ENCODE measurements at regions not wholly inside any gene's neighbourhood (a gene's known extent, or its start where the extent isn't known, plus 50 kb on each side); places are given as distances from the start of the nearest gene placed in this dataset.

DNA sequence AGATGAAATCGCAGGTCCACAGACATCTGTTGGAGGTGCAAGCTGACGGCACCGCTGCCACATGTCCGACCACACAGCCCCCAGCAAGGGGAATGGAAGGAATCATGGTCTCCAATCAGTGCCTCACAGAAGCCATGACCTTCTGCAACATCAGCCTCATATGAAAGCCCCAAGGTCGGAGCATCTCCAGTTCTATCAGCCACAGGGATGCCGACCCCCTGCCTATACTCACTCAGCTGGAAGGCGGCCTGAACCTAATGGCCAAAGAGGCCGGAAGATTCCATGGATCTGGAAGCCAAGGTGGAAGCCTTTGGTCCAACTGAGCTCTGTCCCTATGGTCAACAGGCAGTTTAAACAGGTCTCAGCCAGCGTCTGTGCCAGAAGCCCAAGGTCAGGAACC lies 278.8 kb downstream of the TNS1 start:
- WGBS, 5 donors, result 92 to 100% (median 95%) methylated on average over 5 to 9 of the region's 9 CpGs
- Histone ChIP-seq H3K27ac (no peak overlapping the region), H3K36me3 (peaks cover 0 to 10% (median 0%) of the 10 kb centered on the region in 4 donors), H3K4me1 (peaks cover 0 to under 1% (median 0%) of the 10 kb centered on the region in 4 donors), H3K4me3 (no peak overlapping the region), H3K27me3 (no peaks in the 10 kb centered on the region), H3K9me3 (peaks cover 0 to 4% (median 0%) of the 10 kb centered on the region in 4 donors)
- no peak for TF ChIP-seq POLR2AphosphoS5 (IDR thresholded peaks at IDR 0.05)
- no peak for TF ChIP-seq POLR2A (IDR thresholded peaks at IDR 0.05)
- no peak for TF ChIP-seq EP300 (IDR thresholded peaks at IDR 0.05)
- TF ChIP-seq, protein P1, sequence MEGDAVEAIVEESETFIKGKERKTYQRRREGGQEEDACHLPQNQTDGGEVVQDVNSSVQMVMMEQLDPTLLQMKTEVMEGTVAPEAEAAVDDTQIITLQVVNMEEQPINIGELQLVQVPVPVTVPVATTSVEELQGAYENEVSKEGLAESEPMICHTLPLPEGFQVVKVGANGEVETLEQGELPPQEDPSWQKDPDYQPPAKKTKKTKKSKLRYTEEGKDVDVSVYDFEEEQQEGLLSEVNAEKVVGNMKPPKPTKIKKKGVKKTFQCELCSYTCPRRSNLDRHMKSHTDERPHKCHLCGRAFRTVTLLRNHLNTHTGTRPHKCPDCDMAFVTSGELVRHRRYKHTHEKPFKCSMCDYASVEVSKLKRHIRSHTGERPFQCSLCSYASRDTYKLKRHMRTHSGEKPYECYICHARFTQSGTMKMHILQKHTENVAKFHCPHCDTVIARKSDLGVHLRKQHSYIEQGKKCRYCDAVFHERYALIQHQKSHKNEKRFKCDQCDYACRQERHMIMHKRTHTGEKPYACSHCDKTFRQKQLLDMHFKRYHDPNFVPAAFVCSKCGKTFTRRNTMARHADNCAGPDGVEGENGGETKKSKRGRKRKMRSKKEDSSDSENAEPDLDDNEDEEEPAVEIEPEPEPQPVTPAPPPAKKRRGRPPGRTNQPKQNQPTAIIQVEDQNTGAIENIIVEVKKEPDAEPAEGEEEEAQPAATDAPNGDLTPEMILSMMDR (IDR thresholded peaks at IDR 0.05), result no peak
- intact Hi-C loops (cut with DNase I; ENCODE audit: low total_unique reads), result no loop called here
- DNase-seq, result no peak

GRCh38 chr2:217722883-217723472 lies 279.8 kb downstream of the TNS1 start:
- TF ChIP-seq, protein P1 (IDR thresholded peaks at IDR 0.05), result no peak
- TF ChIP-seq EP300 (IDR thresholded peaks at IDR 0.05), result no peak
- TF ChIP-seq POLR2A (IDR thresholded peaks at IDR 0.05), result no peak
- TF ChIP-seq POLR2AphosphoS5 (IDR thresholded peaks at IDR 0.05), result no peak
- 74 to 86% (median 82%) methylated on average over 9 of the region's 9 CpGs for WGBS, 5 donors
- intact Hi-C loops (cut with DNase I; ENCODE audit: low total_unique reads), result no loop called here
- no peak for DNase-seq
- H3K4me1 ChIP-seq, result no peaks in the 10 kb centered on the region
- H3K4me3 ChIP-seq, result no peak overlapping the region
- peaks cover 0 to 10% (median 0%) of the 10 kb centered on the region in 4 donors for H3K36me3 ChIP-seq
- H3K27ac ChIP-seq, result no peak overlapping the region
- H3K27me3 ChIP-seq, result no peaks in the 10 kb centered on the region
- H3K9me3 ChIP-seq, result peaks cover 0 to 4% (median 0%) of the 10 kb centered on the region in 4 donors

DNA sequence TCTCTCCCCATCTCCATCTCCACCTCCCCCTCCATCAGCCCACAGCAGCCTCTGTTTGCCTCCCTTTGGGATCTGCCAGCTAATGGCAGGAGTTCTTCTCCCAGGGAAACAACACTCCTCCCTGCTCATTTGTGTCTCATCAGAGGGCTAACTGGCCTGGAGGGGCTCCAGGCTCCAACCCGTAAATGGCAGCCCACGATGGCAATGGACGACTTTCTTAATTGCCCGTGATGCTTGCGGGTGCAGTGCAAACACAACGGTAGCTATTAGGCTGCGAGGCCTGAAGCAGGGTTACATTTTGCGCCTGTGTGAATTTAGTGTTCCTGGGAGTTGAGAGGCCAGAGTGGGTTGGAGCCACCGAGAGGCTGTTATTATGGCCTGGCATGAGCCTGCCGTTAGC lies 285.1 kb downstream of the TNS1 start:
- no peak for TF ChIP-seq POLR2AphosphoS5 (IDR thresholded peaks at IDR 0.05)
- intact Hi-C loops (cut with DNase I; ENCODE audit: low total_unique reads), result loop anchor here (10.0 kb wide), 1 partner anchor 1033 kb away; no protein-coding TSS in a partner anchor

DNA sequence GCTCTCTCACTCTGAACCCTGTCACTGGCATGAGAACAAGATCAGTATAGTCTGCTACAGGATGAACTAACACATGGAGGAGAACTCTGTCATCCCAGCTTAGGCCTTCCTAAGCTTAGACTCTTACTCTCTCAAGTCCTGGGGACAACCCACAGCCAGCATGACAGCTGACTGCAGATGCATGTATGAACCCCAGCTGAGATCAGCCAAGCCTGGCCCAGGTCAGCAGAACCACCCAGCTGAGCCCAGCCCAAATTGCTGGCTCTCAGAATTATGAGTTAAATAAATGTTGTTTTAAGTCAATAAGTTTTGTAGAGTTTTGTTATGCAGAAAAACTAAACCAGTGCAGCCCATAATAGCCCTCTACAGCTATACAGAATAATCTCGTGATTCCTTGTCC lies 287.3 kb downstream of the TNS1 start:
- H3K27ac ChIP-seq, result no peak overlapping the region
- WGBS, 5 donors, result 81 to 89% (median 88%) methylated on average over 1 of the region's 1 CpG
- H3K27me3 ChIP-seq, result no peaks in the 10 kb centered on the region
- peaks cover 10 to 31% (median 21%) of the 10 kb centered on the region in 4 donors for H3K4me1 ChIP-seq
- intact Hi-C loops (cut with DNase I; ENCODE audit: low total_unique reads), result loop anchor here (10.0 kb wide), 1 partner anchor 1031 kb away; no protein-coding TSS in a partner anchor
- no peaks in the 10 kb centered on the region for H3K36me3 ChIP-seq
- TF ChIP-seq EP300 (IDR thresholded peaks at IDR 0.05) (no peak), POLR2A (IDR thresholded peaks at IDR 0.05) (no peak), POLR2AphosphoS5 (IDR thresholded peaks at IDR 0.05) (no peak)
- TF ChIP-seq, protein P1 (IDR thresholded peaks at IDR 0.05), result no peak
- no peak overlapping the region for H3K4me3 ChIP-seq
- no peak for DNase-seq
- peaks cover 0 to 9% (median 0%) of the 10 kb centered on the region in 4 donors for H3K9me3 ChIP-seq

More for the DNA sequence above, 285.1 kb downstream of the TNS1 start:
- H3K27ac ChIP-seq, result no peak overlapping the region
- no peaks in the 10 kb centered on the region for H3K36me3 ChIP-seq
- H3K27me3 ChIP-seq, result no peaks in the 10 kb centered on the region
- WGBS, 5 donors, result 92 to 97% (median 94%) methylated on average over 10 of the region's 10 CpGs
- no peak for DNase-seq
- H3K4me1 ChIP-seq, result peaks cover 10 to 24% (median 21%) of the 10 kb centered on the region in 4 donors
- no peak overlapping the region for H3K4me3 ChIP-seq
- H3K9me3 ChIP-seq, result peaks cover 0 to 9% (median 2%) of the 10 kb centered on the region in 4 donors

DNA sequence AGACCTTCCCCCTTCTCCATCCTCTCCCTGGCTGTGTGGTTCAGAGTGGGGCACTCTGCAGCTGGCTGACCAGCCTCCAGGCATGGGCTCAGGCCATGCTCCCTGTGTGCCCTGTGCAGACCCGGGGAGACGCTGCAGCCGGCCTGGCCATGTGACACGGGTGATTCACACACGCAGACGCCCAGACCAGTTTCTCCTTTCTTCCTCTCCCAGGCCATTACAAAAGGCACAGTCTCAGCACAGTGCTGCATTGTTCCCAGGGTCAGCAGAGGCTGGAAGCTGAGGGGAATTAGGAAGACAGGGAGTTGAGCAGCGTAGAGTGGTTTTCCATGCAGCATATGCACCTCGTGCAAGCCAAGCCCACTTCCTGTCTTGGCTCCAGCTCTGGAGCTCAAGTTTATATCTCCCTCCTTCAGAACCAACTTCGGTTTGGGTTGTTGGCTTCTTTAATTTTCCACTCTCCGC lies 288.5 kb downstream of the TNS1 start:
- H3K36me3 ChIP-seq, result no peaks in the 10 kb centered on the region
- no peak overlapping the region for H3K4me3 ChIP-seq
- TF ChIP-seq POLR2AphosphoS5 (IDR thresholded peaks at IDR 0.05) (no peak), POLR2A (IDR thresholded peaks at IDR 0.05) (no peak), EP300 (IDR thresholded peaks at IDR 0.05) (no peak)
- TF ChIP-seq, protein P1 (IDR thresholded peaks at IDR 0.05), result no peak
- 33 to 45% (median 40%) methylated on average over 4 to 10 of the region's 10 CpGs for WGBS, 5 donors
- H3K27me3 ChIP-seq, result no peaks in the 10 kb centered on the region
- H3K9me3 ChIP-seq, result peaks cover 0 to 9% (median 0%) of the 10 kb centered on the region in 4 donors
- intact Hi-C loops (cut with DNase I; ENCODE audit: low total_unique reads), result loop anchor here (10.0 kb wide), 1 partner anchor 1030 kb away; no protein-coding TSS in a partner anchor
- DNase-seq, result peak in 1 of 2 donors; percentile 79
- H3K27ac ChIP-seq, result peak overlapping the region in 4 of 5 donors; percentile 56 to 78 (median 58)
- peaks cover 10 to 31% (median 21%) of the 10 kb centered on the region in 4 donors for H3K4me1 ChIP-seq
